ENCODE measurements at regions not wholly inside any gene's neighbourhood (a gene's known extent, or its start where the extent isn't known, plus 50 kb on each side); places are given as distances from the start of the nearest gene placed in this dataset.

GRCh38 chr5:3393920-3394597 is 201.6 kb upstream of the IRX1 start:
- DNase-seq (ENCODE audit: low read depth, low spot score) = no peak

- DNase-seq (ENCODE audit: low read depth, low spot score) = no peak
Measured at GRCh38 chr5:3393122-3393919, 202.3 kb upstream of the IRX1 start.

- no peak for DNase-seq (ENCODE audit: low read depth, low spot score)
Measured at GRCh38 chr5:3392306-3392939, 203.2 kb upstream of the IRX1 start.

GRCh38 chr5:3391210-3391609 is 204.4 kb upstream of the IRX1 start:
- DNase-seq (ENCODE audit: low read depth, low spot score) = no peak

- DNase-seq (ENCODE audit: low read depth, low spot score) = peak; percentile 31
Measured at GRCh38 chr5:3389471-3390026, 206.1 kb upstream of the IRX1 start.

- DNase-seq (ENCODE audit: low read depth, low spot score) = no peak
Measured at GRCh38 chr5:3386637-3387036, 209.0 kb upstream of the IRX1 start.

GRCh38 chr5:3385991-3386519 is 209.6 kb upstream of the IRX1 start:
- DNase-seq (ENCODE audit: low read depth, low spot score) = no peak

GRCh38 chr5:3384531-3384930 is 211.1 kb upstream of the IRX1 start:
- DNase-seq (ENCODE audit: low read depth, low spot score) = no peak

- no peak for DNase-seq (ENCODE audit: low read depth, low spot score)
Measured at GRCh38 chr5:3382782-3383181, 212.8 kb upstream of the IRX1 start.

- DNase-seq (ENCODE audit: low read depth, low spot score) = no peak
Measured at GRCh38 chr5:3382151-3382550, 213.5 kb upstream of the IRX1 start.

- DNase-seq (ENCODE audit: low read depth, low spot score) = no peak
Measured at GRCh38 chr5:3381206-3381825, 214.3 kb upstream of the IRX1 start.

GRCh38 chr5:3380689-3381088 is 214.9 kb upstream of the IRX1 start:
- DNase-seq (ENCODE audit: low read depth, low spot score) = no peak

- no peak for DNase-seq (ENCODE audit: low read depth, low spot score)
Measured at GRCh38 chr5:3377831-3378230, 217.8 kb upstream of the IRX1 start.

GRCh38 chr5:3377176-3377575 is 218.5 kb upstream of the IRX1 start:
- DNase-seq (ENCODE audit: low read depth, low spot score) = no peak

- DNase-seq (ENCODE audit: low read depth, low spot score) = no peak
Measured at GRCh38 chr5:3376611-3377010, 219.0 kb upstream of the IRX1 start.

- DNase-seq (ENCODE audit: low read depth, low spot score) = no peak
Measured at GRCh38 chr5:3375586-3376311, 219.9 kb upstream of the IRX1 start.

GRCh38 chr5:3373391-3373790 is 222.2 kb upstream of the IRX1 start:
- DNase-seq (ENCODE audit: low read depth, low spot score) = no peak

- no peak for DNase-seq (ENCODE audit: low read depth, low spot score)
Measured at GRCh38 chr5:3372289-3372688, 223.3 kb upstream of the IRX1 start.

- no peak for DNase-seq (ENCODE audit: low read depth, low spot score)
Measured at GRCh38 chr5:3365501-3366215, 230.0 kb upstream of the IRX1 start.

GRCh38 chr5:3364941-3365340 is 230.7 kb upstream of the IRX1 start:
- DNase-seq (ENCODE audit: low read depth, low spot score) = no peak

Data from ELF-1 (cell line).